ENCODE measurements at regions not wholly inside any gene's neighbourhood (a gene's known extent, or its start where the extent isn't known, plus 50 kb on each side); places are given as distances from the start of the nearest gene placed in this dataset.

GRCh38 chr12:81949841-81950308 is 190.7 kb upstream of the PPFIA2 start:
- DNase-seq = no peak

DNA sequence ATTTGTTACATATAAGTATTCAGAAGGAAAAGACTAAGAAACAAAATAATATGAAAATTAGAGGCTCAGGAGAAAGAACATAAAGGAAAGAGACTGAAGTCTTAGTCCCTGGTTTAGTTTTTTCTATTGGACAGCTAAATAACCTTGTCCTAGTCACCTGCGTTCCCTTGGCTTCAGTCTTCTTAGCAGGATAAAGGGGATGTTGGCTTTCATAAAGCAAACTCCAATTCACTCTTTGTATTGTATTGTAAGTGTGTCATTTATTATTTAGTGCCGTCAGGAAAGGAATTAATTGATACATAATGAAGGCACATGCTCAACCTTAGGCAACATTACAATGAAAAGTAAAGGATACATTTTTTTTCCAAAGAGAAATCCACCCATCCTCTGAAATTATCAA is 190.3 kb upstream of the PPFIA2 start:
- DNase-seq = no peak

- DNase-seq = no peak
These were observed 185.7 kb upstream of the PPFIA2 start for GRCh38 chr12:81944886-81945285.

DNA sequence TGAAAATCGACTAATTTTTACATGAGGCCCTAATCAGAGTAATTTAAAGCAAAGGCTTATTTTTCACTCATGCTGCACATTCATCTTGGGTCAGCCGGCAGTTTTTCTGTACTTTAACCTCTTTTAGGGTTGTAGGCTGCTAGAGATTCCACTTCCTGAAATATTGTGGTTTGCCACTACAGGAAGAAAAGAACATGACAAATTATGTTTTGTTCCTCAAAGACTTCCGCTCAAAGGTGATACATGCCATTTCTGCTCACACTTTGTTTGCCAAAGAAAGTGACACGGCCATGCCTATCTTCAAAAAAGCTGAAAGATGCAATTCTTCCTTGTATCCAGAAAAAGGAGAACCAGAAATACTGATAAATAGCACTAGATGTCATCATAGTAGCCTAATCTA is 183.4 kb upstream of the PPFIA2 start:
- peak in 3 of 6 experiments; percentile 39 to 50 (median 47) for DNase-seq

DNA sequence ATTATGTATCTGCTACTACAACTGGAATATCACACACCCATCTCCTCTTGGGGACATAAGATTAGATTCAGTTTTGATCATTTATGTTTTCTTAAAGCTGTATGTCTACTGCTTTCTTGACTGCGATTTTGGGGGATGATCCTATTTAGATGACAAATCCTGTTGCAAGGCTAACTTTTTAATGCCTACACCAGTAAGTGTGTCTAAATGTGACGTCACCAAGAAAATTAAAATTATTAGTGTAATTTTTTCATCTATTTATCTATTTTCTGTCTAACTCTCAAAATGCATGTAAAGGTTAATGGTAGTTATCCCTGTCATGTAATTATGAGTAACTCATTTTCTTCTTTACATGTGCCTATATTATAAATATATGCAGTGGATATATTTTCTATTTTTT is 170.9 kb upstream of the PPFIA2 start:
- DNase-seq = no peak

- no peak for DNase-seq
These were observed 137.6 kb upstream of the PPFIA2 start for GRCh38 chr12:81896771-81897170.

DNA sequence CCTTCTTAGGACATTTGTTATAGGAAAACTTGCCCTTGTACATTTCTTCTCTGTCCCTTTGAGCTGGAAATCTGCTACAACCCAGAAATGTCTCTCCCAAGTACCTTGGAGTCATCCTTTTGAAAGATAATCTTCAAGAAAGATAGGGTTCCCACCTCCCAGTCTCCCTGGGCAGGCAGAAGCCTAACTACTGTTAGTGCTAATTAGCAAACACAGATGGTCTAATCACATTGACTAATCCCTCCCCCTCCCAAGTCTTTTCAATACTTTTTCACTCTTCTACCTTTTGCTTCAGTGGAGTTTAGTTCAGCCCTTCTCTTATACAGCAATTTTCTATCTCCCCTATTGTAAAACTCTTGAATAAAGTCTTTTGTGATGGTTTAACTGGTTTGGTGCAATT is 129.8 kb upstream of the PPFIA2 start:
- DNase-seq = no peak

- no peak for DNase-seq
These were observed 129.1 kb upstream of the PPFIA2 start for GRCh38 chr12:81888106-81888740.

- no peak for DNase-seq
These were observed 115.4 kb upstream of the PPFIA2 start for GRCh38 chr12:81874586-81874985.

DNA sequence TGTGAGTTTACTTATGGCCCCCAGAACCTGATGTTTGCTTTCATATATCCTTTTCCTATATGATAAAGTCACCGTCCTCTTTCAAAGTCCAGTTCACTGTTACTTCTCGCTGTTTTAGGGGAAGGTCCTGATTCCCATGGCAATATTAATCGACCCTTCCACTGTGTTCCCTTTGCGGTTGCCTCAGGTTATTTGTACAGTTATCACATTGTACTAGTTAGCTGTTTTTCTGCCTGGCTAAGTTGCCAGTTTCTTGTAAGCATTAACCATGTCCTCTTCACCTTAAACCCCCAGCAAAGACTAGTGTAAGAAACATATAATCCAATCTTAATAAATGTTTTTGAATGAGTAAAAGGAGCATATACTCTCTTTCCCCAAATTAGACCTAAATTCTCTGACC is 115.0 kb upstream of the PPFIA2 start:
- no peak for DNase-seq

- no peak for DNase-seq
These were observed 113.2 kb upstream of the PPFIA2 start for GRCh38 chr12:81872400-81872799.

GRCh38 chr12:81866081-81866480 is 106.9 kb upstream of the PPFIA2 start:
- DNase-seq = no peak

- no peak for DNase-seq
These were observed 104.3 kb upstream of the PPFIA2 start for GRCh38 chr12:81863406-81863805.

DNA sequence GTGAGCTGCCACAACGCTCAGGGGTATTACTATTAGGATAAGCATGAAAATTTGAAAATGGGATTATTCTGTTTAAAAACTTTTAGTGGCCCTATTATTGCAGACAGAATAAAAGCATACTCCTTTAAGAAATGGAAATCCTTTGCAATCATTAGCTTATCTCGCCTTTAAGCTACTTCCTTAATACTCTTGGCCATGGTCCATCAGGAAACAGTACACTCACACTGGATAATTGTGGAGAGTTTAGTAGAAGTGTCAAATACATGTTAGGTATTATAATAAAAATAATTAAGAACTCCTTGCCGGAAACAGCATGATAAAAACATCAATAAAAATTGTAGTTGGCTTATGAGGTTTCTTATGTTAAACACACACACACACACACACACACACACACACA is 100.4 kb upstream of the PPFIA2 start:
- DNase-seq = no peak

DNA sequence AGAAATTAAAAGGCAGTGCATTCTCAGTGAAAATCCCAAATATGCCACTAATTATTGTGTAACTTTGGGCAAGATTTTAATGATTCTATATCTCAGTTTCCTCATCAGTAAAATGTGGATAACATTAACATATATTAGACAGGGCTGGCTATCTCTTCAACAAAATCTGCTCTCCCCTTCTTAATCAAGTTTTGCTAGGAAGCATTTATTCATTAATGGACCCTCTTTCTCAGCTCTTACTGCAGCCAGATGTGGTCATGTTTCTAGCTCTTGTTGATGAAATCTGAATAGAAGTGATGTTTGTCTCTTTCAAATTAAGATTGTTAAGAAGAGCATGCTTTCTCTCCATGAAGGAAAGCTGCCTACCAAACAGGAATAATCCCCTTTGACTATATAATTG is 84.4 kb upstream of the PPFIA2 start:
- DNase-seq = no peak

DNA sequence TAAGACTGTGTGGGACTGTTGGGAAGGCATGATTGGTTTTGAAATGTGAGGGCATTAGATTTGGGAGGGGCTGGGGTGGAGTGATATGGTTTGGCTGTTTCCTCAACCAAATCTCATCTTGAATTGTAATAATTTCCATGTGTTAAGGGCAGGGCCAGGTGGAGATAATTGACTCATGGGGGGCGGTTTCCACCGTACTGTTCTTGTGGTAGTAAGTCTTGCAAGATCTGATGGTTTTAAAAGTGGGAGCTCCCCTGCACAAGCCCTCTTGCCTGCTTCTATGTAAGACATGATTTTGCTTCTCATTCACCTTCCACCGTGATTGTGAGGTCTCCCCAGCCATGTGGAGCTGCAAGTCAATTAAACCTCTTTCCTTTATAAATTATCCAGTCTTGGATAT is 76.6 kb upstream of the PPFIA2 start:
- no peak for DNase-seq

DNA sequence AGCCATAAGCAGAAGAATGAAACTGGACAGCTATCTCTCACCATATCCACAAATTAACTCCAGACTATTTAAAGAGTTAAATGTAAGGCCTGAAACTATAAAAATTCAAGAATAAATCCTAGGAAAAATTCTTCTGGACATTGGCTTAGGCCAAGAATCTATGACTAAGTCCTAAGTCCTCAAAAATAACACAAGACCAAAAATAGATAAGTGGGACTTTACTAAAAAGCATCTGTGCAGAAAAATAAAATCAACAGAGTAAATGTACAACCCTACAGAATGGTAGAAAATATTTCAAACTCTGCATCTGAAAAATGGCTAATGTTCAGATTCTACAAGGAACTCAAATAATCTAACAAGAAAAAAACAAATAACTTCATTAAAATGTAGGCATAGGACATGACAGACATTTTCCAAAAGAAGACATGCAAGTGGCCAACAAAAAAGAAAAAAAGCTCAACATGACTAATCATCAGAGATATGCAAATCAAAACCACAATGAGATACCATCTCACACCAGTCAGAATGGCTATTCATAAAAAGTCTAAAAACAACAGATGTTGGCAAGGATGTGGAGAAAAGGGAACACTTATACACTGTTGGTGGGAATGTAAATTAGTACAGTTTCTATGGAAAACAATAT is 61.0 kb upstream of the PPFIA2 start:
- no peak for DNase-seq

DNA sequence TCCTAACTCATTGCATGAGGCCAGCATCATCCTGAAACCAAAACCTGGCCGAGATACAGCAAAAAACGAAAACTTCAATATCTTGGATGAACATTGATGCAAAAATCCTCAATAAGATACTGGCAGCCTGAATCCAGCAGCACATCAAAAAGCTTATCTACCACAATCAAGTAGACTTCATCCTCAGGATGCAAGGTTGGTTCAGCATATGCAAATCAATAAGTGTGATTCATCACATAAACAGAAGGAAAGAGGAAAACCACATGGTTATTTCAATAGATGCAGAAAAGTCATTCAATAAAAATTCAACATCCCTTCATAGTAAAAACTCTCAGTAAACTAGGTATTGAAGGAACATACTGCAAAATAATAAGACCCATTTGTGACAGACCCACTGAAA is 56.5 kb upstream of the PPFIA2 start:
- DNase-seq = no peak

DNA sequence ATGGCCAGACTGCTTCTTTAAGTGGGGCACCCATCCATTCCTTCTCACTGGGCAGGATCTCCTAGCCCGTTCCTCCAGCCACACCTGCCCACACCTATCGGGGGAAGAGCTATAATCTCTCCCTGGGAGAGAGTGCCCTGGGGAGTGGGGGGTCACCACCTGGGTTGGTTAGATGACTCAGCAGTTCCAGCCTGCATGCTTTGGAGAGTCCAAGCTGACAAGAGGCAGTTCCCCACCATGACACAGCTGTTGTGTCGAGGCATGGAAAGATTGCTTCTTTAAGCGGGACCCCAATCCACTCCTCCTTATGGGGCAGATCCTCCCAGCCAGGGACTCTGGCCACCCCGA is 52.6 kb upstream of the PPFIA2 start:
- no peak for DNase-seq

DNA sequence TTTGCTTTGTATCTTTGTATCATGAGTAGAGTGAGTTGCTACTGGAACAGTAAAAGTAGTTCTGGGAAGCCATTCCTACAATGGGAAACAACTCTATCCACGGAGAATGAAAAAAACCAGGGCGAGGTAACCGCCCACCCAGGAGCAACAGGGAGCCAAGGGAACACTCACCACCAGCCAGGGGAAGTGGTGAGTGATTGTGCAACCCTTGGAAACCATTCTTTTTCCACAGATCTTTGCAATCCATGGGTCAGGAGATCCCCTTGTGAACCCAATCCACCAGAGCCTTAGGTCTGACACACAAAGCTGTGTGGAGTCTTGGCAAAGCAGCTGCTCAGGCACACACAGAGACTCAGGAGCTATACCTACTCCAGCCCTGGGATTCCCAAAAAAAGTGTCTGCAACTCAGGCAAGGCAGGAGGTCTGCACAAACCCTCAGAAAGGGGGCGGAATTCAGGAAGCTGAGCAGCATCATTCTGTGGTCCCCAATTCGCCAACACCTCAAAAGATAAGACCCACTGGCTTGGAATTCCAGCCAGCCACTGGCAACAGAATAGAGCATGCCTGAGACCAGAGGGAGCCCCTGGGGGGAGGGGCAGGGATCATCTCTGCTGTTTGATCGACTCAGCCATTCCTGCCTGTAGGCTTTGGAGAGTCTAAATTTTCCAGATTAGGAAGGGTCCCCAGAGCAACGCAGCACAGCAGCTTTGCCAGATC is 52.1 kb upstream of the PPFIA2 start:
- DNase-seq = no peak

DNA sequence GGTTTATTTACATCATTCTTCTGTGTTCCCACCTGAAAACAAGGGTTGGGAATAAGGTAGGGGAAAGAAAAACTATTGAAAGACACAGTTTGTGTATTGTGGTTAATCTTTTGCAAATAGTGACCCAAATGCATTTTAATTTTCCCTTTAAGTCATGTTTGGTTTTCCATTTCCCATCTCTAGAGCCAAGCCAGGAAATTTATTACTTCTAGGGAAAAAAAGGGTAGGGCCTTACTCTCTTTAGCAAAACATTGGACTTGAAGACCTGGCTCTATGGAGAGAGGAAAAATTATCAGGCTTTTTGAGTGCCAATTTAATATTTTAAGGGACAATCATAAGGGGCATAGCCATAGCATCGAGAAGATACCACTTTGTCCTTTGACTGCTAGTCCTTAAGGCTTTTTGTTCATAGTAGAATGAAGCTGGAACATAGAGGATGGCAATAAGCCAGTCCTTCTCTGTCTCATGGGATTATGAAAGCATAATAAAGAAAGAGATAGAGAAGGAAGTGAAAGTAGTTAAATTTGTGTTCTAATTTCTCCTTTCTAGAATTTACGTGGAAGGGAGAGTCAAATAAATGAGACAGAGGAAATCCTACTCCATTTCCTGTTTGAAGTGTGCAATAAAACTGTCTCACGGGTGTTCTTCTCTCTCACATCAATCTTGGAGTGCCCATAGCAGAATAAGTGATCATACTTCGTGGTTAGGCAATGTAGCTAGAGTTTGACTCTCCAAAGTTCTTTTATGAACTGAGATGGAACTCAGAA is 50.9 kb upstream of the PPFIA2 start:
- DNase-seq = no peak

GRCh38 chr12:81809113-81809777 is 50.1 kb upstream of the PPFIA2 start:
- no peak for DNase-seq
